SU-DHL-6 (cell line): ENCODE measurements at regions not wholly inside any gene's neighbourhood (a gene's known extent, or its start where the extent isn't known, plus 50 kb on each side); places are given as distances from the start of the nearest gene placed in this dataset.

Source experiments
- EZH2phosphoT487 ChIP-seq: fragments of 200-600 bp; sonication (generic), shearing (Covaris generic); conservative IDR thresholded peaks from 2 replicates; pipeline ENCODE4 v1.6.1; 2018; ENCODE audit warnings: mild to moderate bottlenecking, antibody characterized with exemption, low read length, moderate library complexity, mixed read lengths
- TF ChIP-seq, protein P1 (sequence below): fragments of 200-600 bp; sonication (generic); IDR thresholded peaks from one replicate; pipeline ENCODE4 v1.5.1; 2017; ENCODE audit warnings: antibody characterized with exemption, mild to moderate bottlenecking, low read length, moderate library complexity; ENCODE audit not compliant: insufficient read depth, poor library complexity, severe bottlenecking

DNA sequence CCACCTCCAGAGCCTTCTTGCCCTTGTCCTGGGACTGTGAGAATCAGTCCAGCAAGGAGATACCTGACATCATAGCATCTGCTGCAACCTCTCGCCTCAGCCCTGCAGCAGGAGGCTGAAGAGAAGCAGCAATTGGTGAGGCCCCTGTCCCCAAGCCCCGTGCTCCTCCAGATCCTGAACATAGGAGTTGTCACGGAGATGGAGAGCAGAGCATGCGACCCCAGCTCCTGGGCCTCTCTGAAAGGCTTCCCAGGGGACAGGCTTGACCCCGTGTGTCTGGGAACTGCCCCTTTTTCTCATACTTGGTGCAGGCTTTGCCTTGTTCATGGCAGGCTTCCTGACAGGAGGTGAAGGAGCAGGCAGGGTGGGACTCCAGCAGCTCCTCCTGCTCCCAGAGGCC lies 127.7 kb upstream of the PZP start:
- TF ChIP-seq, protein P1, sequence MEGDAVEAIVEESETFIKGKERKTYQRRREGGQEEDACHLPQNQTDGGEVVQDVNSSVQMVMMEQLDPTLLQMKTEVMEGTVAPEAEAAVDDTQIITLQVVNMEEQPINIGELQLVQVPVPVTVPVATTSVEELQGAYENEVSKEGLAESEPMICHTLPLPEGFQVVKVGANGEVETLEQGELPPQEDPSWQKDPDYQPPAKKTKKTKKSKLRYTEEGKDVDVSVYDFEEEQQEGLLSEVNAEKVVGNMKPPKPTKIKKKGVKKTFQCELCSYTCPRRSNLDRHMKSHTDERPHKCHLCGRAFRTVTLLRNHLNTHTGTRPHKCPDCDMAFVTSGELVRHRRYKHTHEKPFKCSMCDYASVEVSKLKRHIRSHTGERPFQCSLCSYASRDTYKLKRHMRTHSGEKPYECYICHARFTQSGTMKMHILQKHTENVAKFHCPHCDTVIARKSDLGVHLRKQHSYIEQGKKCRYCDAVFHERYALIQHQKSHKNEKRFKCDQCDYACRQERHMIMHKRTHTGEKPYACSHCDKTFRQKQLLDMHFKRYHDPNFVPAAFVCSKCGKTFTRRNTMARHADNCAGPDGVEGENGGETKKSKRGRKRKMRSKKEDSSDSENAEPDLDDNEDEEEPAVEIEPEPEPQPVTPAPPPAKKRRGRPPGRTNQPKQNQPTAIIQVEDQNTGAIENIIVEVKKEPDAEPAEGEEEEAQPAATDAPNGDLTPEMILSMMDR: no peak
- TF ChIP-seq EZH2phosphoT487: no peak
